Astrocyte of the spinal cord (primary cell): ENCODE measurements at regions not wholly inside any gene's neighbourhood (a gene's known extent, or its start where the extent isn't known, plus 50 kb on each side); places are given as distances from the start of the nearest gene placed in this dataset.

ENCODE experiments used
- DNase-seq: peaks from one replicate; pipeline ENCODE4 v3.0.0; 2011; ENCODE audit warnings: low read depth, low spot score
- H3K4me3 ChIP-seq: 2 replicates; pipeline ENCODE4 v1.5.1; 2011; ENCODE audit warnings: low read depth, mild to moderate bottlenecking, low read length, moderate library complexity
- CTCF ChIP-seq: IDR thresholded peaks from 2 replicates; pipeline ENCODE4 v1.5.1; 2012; ENCODE audit warnings: low read depth, mild to moderate bottlenecking, low read length, inconsistent platforms
- in situ Hi-C: cut with HindIII; loops from 2 replicates; pipeline ENCODE4 v1.10.0; 2017; ENCODE audit warnings: low sequenced_read_pairs

- no peak overlapping the region for H3K4me3 ChIP-seq
- no peak for TF ChIP-seq CTCF
- in situ Hi-C loops, result no loop called here
- DNase-seq, result peak; percentile 91
These were observed 65.4 kb upstream of the NABP1 start for GRCh38 chr2:191612496-191612895.

GRCh38 chr2:191614759-191615158 lies 63.2 kb upstream of the NABP1 start:
- DNase-seq, result no peak
- no peak for TF ChIP-seq CTCF
- no peak overlapping the region for H3K4me3 ChIP-seq
- in situ Hi-C loops, result no loop called here

- DNase-seq, result no peak
- H3K4me3 ChIP-seq, result no peak overlapping the region
- TF ChIP-seq CTCF, result no peak
- in situ Hi-C loops, result no loop called here
These were observed 62.3 kb upstream of the NABP1 start for GRCh38 chr2:191615596-191615995.

GRCh38 chr2:191617575-191617974 lies 60.4 kb upstream of the NABP1 start:
- no peak for DNase-seq
- in situ Hi-C loops, result no loop called here
- TF ChIP-seq CTCF, result no peak
- no peak overlapping the region for H3K4me3 ChIP-seq

- DNase-seq, result no peak
- H3K4me3 ChIP-seq, result no peak overlapping the region
These were observed 59.7 kb upstream of the NABP1 start for GRCh38 chr2:191618046-191618780.

GRCh38 chr2:191618786-191619185 lies 59.1 kb upstream of the NABP1 start:
- peak; percentile 23 for DNase-seq
- no peak overlapping the region for H3K4me3 ChIP-seq
- in situ Hi-C loops, result no loop called here
- TF ChIP-seq CTCF, result no peak

More at GRCh38 chr2:191618046-191618780, 59.7 kb upstream of the NABP1 start:
- in situ Hi-C loops, result no loop called here
- no peak for TF ChIP-seq CTCF

GRCh38 chr2:191620144-191620543 lies 57.8 kb upstream of the NABP1 start:
- no peak overlapping the region for H3K4me3 ChIP-seq
- TF ChIP-seq CTCF, result no peak
- peak; percentile 55 for DNase-seq
- in situ Hi-C loops, result no loop called here
